ENCODE measurements at regions not wholly inside any gene's neighbourhood (a gene's known extent, or its start where the extent isn't known, plus 50 kb on each side); places are given as distances from the start of the nearest gene placed in this dataset.

DNA sequence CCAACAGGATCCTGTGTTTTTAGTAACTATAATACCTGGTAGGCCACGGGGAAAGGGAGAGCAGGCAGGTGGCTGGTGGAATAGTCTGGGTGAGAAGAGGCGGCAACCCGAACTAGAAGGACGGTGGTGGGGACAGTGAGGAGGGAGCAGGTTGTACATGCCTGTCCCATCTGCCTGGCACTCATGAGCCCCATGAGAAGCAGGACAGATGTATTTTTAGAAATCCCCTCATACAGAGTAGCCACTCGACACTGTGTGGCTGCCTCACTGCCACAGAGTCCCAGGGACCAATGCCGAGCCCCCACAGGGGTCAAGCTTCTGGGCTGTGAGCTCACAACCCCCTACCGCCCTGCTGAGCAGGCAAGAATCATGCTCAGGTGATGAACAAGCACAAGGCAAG is 136.6 kb downstream of the SEC61B start:
- in situ Hi-C loops (cut with HindIII; ENCODE audit: low pct_ligation_motif_present, low pct_unique_long_range_greater_than_20kb, low sequenced_read_pairs) = no loop called here
- DNase-seq = no peak

GRCh38 chr9:99359336-99359735 is 137.3 kb downstream of the SEC61B start:
- DNase-seq = no peak
- in situ Hi-C loops (cut with HindIII; ENCODE audit: low pct_ligation_motif_present, low pct_unique_long_range_greater_than_20kb, low sequenced_read_pairs) = no loop called here

DNA sequence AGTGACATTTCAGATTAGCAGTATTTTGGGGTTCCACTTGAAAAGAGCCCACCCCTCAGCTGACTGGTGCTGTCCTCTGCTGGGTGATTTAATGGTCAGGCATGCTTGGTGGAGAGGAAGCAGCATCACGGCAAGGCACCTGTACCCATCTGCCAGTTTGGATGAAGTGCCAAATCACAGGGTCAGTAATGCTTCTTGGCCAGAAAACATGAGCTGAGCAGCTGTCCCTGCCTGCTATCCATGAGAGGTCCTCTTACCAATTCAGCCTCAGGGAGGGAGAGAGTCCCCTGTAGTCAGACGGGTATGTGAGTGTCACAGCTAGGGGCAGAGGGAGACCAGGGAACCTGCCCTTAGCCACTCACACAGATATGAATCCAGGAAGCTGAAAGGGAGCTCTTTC is 137.9 kb downstream of the SEC61B start:
- in situ Hi-C loops (cut with HindIII; ENCODE audit: low pct_ligation_motif_present, low pct_unique_long_range_greater_than_20kb, low sequenced_read_pairs) = no loop called here
- DNase-seq = no peak

GRCh38 chr9:99361817-99362216 is 139.7 kb downstream of the SEC61B start:
- DNase-seq = no peak
- in situ Hi-C loops (cut with HindIII; ENCODE audit: low pct_ligation_motif_present, low pct_unique_long_range_greater_than_20kb, low sequenced_read_pairs) = no loop called here

GRCh38 chr9:99362321-99362720 is 140.2 kb downstream of the SEC61B start:
- in situ Hi-C loops (cut with HindIII; ENCODE audit: low pct_ligation_motif_present, low pct_unique_long_range_greater_than_20kb, low sequenced_read_pairs) = no loop called here

GRCh38 chr9:99363509-99363908 is 141.4 kb downstream of the SEC61B start:
- DNase-seq = no peak
- in situ Hi-C loops (cut with HindIII; ENCODE audit: low pct_ligation_motif_present, low pct_unique_long_range_greater_than_20kb, low sequenced_read_pairs) = no loop called here

More at GRCh38 chr9:99362321-99362720, 140.2 kb downstream of the SEC61B start:
- DNase-seq = no peak

DNA sequence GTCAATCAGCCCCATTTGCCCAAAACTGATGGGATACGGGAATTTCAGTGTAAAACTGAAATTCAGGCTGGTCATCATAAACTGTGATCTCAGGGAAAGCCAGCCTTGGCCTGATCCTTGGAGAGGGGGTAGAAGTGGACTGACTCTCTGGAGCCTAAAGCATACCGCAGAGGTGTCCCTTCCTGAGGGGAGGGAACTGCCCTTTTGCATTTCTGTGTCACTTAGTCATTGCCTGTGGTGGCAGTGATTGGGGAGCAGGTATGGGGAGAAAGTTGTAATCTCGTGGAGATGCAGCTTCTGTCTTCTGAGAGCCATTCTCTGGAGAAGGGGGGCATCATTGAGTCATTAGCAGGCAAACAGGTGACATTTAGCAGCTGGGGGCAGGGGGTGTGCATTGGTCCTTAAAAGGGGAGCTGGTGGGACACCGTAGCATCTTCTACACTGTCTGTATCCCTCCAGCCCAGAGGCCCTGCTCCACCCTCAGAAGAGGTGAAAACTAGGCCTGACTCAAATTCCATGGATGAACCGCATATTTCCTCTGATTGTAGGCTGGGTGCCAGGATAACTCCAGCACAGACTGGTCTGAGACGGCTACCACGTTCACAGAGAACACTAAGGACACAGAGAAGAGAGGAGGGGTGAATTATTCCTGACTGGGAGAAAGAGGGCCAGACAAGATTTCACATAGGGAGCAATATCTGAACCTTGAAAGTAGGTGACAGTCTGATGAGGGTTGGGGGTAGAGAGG is 143.3 kb downstream of the SEC61B start:
- no peak for DNase-seq
- in situ Hi-C loops (cut with HindIII; ENCODE audit: low pct_ligation_motif_present, low pct_unique_long_range_greater_than_20kb, low sequenced_read_pairs) = no loop called here

- in situ Hi-C loops (cut with HindIII; ENCODE audit: low pct_ligation_motif_present, low pct_unique_long_range_greater_than_20kb, low sequenced_read_pairs) = no loop called here
- no peak for DNase-seq
These were observed 144.1 kb downstream of the SEC61B start for GRCh38 chr9:99366183-99366582.

DNA sequence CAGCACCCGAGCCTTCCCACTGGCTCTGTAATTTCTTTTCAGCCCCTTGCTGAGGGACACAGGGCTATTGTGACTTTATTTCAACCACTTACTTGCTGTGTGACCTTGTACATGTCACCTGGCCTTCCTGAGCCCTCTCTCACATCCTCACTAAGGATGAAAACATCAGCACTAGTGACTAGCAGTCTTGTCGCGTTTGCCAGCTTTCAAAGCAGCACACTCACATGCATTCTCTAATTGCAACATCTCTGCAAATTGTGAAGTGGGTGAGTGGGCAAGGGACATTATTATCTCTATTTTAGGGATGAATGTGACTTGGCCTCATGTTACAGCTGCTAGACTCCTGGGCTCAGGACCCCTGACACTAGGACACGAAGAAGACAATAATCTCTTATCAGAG is 144.5 kb downstream of the SEC61B start:
- in situ Hi-C loops (cut with HindIII; ENCODE audit: low pct_ligation_motif_present, low pct_unique_long_range_greater_than_20kb, low sequenced_read_pairs) = no loop called here
- DNase-seq = no peak

DNA sequence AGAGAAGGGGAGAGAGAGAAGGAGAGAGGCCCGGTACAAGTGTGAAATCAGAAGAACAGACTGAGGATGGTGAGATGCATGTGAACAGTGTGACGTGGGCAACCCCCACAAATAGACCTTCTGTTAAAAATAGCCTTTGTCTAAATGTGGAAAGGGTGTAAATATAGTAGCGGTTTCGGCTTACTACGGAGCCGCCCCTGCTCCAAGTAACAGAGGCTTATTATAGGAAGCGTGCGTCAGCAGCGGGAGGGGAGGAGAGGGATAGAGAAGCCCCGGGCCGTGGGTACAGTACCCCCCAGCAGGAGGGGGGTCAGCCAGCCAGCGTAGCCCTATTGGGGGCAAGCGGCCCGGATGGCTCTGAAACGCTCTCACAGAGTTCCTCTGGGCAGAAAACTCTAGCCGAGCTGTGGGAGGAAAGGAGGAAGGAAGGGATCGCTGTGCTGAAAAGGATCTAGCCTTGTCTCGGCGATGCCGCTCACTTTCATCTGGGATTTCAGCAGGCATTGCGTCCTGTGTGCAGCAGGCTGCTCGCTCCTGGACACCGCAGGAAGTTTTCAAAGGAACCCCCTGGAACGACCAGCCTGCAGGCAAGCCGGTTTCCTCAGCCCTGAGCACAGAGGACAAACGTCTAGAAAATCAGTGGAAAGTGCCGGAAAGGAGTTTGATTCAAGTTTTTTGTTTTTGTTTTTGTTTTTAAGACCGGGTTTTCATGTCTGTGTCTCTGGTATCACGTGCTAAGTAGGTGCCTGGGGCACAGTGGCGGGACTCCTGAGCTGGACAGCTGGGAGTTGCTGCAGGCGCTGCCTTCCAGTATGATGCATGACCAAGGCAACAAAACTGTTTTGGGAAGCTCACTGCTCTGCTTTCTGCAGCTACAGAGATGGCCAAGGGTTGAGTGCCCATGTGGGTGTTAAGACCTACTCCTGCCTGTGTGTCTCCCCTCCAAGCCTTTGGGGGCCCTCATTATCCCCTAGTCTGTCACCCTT is 146.6 kb downstream of the SEC61B start:
- DNase-seq = no peak
- in situ Hi-C loops (cut with HindIII; ENCODE audit: low pct_ligation_motif_present, low pct_unique_long_range_greater_than_20kb, low sequenced_read_pairs) = no loop called here

DNA sequence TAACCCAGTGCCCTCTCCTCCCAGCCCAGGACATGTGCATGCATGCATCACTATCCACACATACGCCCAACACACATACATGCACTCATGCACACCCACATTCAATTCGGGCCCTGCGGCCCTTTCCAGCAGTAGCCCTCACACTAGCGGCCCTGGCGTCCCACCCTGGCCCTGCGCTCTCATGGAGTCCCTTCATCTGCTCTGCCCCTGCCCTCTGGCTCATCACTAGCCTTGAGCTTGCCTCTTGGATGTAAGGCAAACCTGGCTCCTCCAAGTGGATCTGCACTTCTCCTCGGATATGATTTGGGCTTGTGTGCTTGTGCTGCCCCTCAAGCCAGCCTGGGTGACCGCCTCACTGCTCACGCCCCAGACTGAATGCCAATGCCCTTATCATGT is 147.2 kb downstream of the SEC61B start:
- DNase-seq = no peak
- in situ Hi-C loops (cut with HindIII; ENCODE audit: low pct_ligation_motif_present, low pct_unique_long_range_greater_than_20kb, low sequenced_read_pairs) = no loop called here

GRCh38 chr9:99370376-99370775 is 148.3 kb downstream of the SEC61B start:
- DNase-seq = no peak
- in situ Hi-C loops (cut with HindIII; ENCODE audit: low pct_ligation_motif_present, low pct_unique_long_range_greater_than_20kb, low sequenced_read_pairs) = no loop called here

DNA sequence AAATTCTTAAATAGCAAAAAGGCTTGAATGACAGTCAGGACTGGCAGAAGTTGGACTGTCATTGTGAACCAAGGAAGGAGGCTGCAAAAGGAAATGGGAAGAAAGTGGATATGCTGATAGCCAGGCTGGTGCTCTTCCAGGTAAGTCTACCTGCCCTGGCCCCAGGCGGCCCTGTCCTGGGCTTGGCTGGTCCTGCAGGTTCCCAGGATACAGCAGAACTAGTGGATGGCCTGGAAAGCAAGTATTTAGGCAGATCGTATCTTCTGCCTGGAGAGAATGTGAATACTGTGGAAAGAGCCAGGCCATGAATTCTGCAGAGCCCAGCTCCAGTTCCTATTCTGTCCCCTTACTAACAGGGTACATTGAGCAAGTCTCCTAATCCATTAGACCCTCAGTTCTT is 149.3 kb downstream of the SEC61B start:
- DNase-seq = no peak
- in situ Hi-C loops (cut with HindIII; ENCODE audit: low pct_ligation_motif_present, low pct_unique_long_range_greater_than_20kb, low sequenced_read_pairs) = no loop called here

DNA sequence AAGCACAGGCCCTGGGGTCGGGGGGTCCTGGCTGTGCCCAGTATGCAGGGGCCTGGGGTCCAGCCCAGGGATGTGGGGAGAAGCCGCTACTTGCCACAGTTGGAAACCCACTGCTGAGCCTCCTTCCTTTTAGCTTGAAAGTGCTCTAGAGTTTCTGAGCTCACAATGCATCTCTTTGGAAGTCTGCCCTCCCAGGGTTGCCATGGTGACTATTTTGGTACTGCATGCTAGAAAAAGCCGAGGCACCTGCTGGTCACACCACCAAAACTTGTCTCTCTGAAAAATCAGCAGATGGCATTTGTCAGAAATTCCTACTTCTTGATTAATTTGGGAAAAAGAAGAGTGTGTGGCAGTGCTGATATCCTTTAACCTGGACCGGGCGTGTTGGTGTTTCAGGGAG is 151.8 kb downstream of the SEC61B start:
- in situ Hi-C loops (cut with HindIII; ENCODE audit: low pct_ligation_motif_present, low pct_unique_long_range_greater_than_20kb, low sequenced_read_pairs) = no loop called here

DNA sequence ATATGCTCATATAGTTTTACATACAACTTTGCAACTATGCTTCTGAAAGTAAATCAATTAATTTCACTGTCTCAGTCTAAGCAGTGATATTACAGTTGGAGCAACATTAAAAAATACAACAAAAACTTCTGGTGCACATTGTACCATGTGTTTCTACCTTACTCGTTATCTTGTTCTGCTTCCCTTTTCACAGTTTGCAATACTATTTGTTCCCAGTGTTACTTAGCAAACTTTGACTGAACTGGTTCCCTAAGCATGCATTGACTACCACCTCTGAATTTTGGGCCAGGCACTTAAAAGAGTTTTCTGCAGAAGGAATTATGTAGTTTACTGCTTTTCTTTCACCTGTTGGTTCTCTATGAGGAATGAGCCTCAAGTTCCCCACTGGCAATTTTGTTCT is 152.7 kb downstream of the SEC61B start:
- in situ Hi-C loops (cut with HindIII; ENCODE audit: low pct_ligation_motif_present, low pct_unique_long_range_greater_than_20kb, low sequenced_read_pairs) = no loop called here

More for the DNA sequence above, 151.8 kb downstream of the SEC61B start:
- no peak for DNase-seq

GRCh38 chr9:99375481-99375880 is 153.4 kb downstream of the SEC61B start:
- in situ Hi-C loops (cut with HindIII; ENCODE audit: low pct_ligation_motif_present, low pct_unique_long_range_greater_than_20kb, low sequenced_read_pairs) = no loop called here
- no peak for DNase-seq

More for the DNA sequence above, 152.7 kb downstream of the SEC61B start:
- DNase-seq = no peak

- DNase-seq = no peak
- in situ Hi-C loops (cut with HindIII; ENCODE audit: low pct_ligation_motif_present, low pct_unique_long_range_greater_than_20kb, low sequenced_read_pairs) = no loop called here
These were observed 156.0 kb downstream of the SEC61B start for GRCh38 chr9:99377790-99378775.

DNA sequence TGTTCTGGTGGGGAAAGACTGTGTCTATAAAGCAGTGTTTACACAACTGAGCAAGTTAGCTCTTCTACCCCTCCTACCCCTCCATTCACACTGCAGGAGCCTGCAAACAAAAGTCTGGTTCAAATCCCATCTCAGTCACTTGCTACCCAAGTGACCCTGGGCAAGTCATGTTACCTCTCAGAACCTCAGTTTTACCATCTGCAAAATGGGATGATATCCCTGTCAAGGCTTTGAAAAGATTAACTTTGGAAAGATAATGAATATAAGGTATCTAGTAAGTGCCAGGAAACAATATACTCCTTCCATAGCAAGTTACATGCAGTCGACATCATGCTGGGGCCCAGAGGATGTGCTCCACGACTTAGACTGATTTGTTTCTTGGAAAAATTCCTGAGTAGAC is 161.5 kb downstream of the SEC61B start:
- in situ Hi-C loops (cut with HindIII; ENCODE audit: low pct_ligation_motif_present, low pct_unique_long_range_greater_than_20kb, low sequenced_read_pairs) = no loop called here
- DNase-seq = no peak

Data from ACHN (cell line).